Fibroblast of the aortic adventitia (primary cell): ENCODE measurements at regions not wholly inside any gene's neighbourhood (a gene's known extent, or its start where the extent isn't known, plus 50 kb on each side); places are given as distances from the start of the nearest gene placed in this dataset.

Experiments used
- DNase-seq: peaks from one replicate; pipeline ENCODE4 v3.0.0-alpha.2; 2010; ENCODE audit warnings: low read depth
- H3K4me3 ChIP-seq: 2 replicates; pipeline ENCODE4 v1.5.1; 2011; ENCODE audit warnings: low read depth, mild to moderate bottlenecking, control low read depth, low read length, moderate library complexity
- CTCF ChIP-seq: IDR thresholded peaks from 2 replicates; pipeline ENCODE4 v1.5.1; 2011; ENCODE audit warnings: mild to moderate bottlenecking, low read length, control low read depth, inconsistent platforms; ENCODE audit not compliant: insufficient read depth

- DNase-seq = no peak
- H3K4me3 ChIP-seq = no peak overlapping the region
- no peak for TF ChIP-seq CTCF
These were observed 66.5 kb upstream of the IRX3 start for GRCh38 chr16:54353097-54353496.

GRCh38 chr16:54351171-54351570 lies 64.6 kb upstream of the IRX3 start:
- no peak for DNase-seq
- no peak for TF ChIP-seq CTCF
- H3K4me3 ChIP-seq = no peak overlapping the region

- no peak overlapping the region for H3K4me3 ChIP-seq
- DNase-seq = no peak
- TF ChIP-seq CTCF = no peak
These were observed 61.4 kb upstream of the IRX3 start for GRCh38 chr16:54347961-54348360.

- H3K4me3 ChIP-seq = no peak overlapping the region
- no peak for TF ChIP-seq CTCF
- DNase-seq = peak; percentile 34
These were observed 59.5 kb upstream of the IRX3 start for GRCh38 chr16:54346041-54346440.

- no peak overlapping the region for H3K4me3 ChIP-seq
- DNase-seq = no peak
- TF ChIP-seq CTCF = no peak
These were observed 58.4 kb upstream of the IRX3 start for GRCh38 chr16:54344646-54345630.

- H3K4me3 ChIP-seq = no peak overlapping the region
- TF ChIP-seq CTCF = no peak
- DNase-seq = no peak
These were observed 56.4 kb upstream of the IRX3 start for GRCh38 chr16:54342966-54343365.
